ENCODE measurements at regions not wholly inside any gene's neighbourhood (a gene's known extent, or its start where the extent isn't known, plus 50 kb on each side); places are given as distances from the start of the nearest gene placed in this dataset.

DNA sequence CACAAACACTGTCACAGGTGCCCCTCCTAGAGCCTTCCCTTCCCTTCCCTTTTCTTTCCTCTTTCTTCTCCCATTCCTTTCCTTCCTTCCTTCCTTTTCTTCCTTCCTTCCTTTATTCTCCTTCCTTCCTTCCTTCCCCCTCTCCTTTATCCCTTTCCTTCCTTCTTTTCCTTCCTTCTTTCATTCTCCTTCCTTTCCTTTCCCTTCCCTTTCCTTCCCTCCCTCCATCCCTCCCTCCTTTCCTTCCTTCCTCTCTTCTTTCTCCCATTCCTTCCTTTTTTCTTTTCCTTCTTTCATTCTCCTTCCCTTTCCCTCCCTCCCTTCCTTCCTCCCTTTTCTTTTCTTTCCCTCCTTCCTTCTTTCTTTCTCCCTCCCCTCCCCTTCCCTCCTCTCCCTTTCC is 170.0 kb downstream of the ENGASE start:
- intact Hi-C loops (cut with micrococcal nuclease) = no loop called here
- Mint-ChIP-seq H3K36me3 (ENCODE audit: low read depth) (no peaks in the 10 kb centered on the region), H3K4me1 (ENCODE audit: low read depth) (no peaks in the 10 kb centered on the region), H3K9me3 (no peaks in the 10 kb centered on the region), H3K27ac (no peak overlapping the region), H3K4me3 (no peak overlapping the region), H3K27me3 (peaks cover 5% of the 10 kb centered on the region)
- DNase-seq (no peak), ATAC-seq (no peak)
- TF ChIP-seq, protein P1, sequence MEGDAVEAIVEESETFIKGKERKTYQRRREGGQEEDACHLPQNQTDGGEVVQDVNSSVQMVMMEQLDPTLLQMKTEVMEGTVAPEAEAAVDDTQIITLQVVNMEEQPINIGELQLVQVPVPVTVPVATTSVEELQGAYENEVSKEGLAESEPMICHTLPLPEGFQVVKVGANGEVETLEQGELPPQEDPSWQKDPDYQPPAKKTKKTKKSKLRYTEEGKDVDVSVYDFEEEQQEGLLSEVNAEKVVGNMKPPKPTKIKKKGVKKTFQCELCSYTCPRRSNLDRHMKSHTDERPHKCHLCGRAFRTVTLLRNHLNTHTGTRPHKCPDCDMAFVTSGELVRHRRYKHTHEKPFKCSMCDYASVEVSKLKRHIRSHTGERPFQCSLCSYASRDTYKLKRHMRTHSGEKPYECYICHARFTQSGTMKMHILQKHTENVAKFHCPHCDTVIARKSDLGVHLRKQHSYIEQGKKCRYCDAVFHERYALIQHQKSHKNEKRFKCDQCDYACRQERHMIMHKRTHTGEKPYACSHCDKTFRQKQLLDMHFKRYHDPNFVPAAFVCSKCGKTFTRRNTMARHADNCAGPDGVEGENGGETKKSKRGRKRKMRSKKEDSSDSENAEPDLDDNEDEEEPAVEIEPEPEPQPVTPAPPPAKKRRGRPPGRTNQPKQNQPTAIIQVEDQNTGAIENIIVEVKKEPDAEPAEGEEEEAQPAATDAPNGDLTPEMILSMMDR (IDR thresholded peaks at IDR 0.05) = no peak
- POLR2A ChIA-PET = no interaction called here
- CTCF ChIA-PET = no interaction called here

DNA sequence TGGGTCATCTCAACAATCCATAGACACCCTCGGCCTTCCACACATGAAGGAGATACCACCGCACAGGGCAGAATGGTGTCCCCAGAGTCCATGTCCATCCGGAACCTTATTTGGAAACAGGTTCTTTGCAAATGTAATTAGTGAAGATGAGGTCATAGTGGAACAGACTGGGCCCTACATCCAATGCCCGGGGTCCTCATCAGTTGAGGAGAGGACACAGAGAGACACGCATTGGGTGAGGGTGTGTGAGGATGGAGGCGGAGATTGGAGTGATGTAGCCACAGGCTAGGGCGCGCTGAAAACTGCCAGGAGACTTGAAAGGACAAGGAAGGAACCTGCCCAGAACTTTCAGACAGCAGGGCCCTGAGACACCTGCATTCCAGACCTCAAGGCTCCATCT is 169.4 kb downstream of the ENGASE start:
- ChIA-PET CTCF (no interaction called here), POLR2A (no interaction called here)
- Mint-ChIP-seq H3K36me3 (ENCODE audit: low read depth) (no peaks in the 10 kb centered on the region), H3K27ac (no peak overlapping the region), H3K4me3 (no peak overlapping the region), H3K4me1 (ENCODE audit: low read depth) (no peaks in the 10 kb centered on the region), H3K9me3 (no peaks in the 10 kb centered on the region), H3K27me3 (no peaks in the 10 kb centered on the region)
- no peak for ATAC-seq
- TF ChIP-seq, protein P1 (IDR thresholded peaks at IDR 0.05) = no peak
- no peak for DNase-seq
- intact Hi-C loops (cut with micrococcal nuclease) = no loop called here

DNA sequence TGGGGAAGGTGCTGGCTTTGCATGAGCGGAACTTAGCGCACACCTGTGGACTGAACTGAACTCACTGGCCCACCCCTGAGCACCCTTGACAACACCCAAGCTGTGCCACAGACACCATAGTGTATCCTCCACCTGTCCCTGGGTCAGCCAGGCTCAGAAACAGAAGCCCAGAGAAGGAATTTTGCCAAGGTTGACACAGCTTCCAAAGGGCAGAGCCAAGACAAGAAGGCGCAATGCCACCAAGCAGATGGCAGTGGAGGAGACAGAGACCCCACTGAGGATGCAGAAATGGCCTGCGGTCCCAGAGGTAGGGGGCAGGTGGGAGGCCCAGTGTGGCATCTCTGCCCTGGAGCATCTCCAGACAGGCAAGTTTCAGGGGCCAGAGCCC is 169.0 kb downstream of the ENGASE start:
- Mint-ChIP-seq H3K27me3 (no peaks in the 10 kb centered on the region), H3K4me1 (ENCODE audit: low read depth) (no peaks in the 10 kb centered on the region), H3K4me3 (no peak overlapping the region), H3K36me3 (ENCODE audit: low read depth) (no peaks in the 10 kb centered on the region), H3K9me3 (no peaks in the 10 kb centered on the region), H3K27ac (no peak overlapping the region)
- DNase-seq = no peak
- no peak for ATAC-seq
- TF ChIP-seq, protein P1 (IDR thresholded peaks at IDR 0.05) = no peak
- CTCF ChIA-PET = no interaction called here
- POLR2A ChIA-PET = no interaction called here
- intact Hi-C loops (cut with micrococcal nuclease) = no loop called here

DNA sequence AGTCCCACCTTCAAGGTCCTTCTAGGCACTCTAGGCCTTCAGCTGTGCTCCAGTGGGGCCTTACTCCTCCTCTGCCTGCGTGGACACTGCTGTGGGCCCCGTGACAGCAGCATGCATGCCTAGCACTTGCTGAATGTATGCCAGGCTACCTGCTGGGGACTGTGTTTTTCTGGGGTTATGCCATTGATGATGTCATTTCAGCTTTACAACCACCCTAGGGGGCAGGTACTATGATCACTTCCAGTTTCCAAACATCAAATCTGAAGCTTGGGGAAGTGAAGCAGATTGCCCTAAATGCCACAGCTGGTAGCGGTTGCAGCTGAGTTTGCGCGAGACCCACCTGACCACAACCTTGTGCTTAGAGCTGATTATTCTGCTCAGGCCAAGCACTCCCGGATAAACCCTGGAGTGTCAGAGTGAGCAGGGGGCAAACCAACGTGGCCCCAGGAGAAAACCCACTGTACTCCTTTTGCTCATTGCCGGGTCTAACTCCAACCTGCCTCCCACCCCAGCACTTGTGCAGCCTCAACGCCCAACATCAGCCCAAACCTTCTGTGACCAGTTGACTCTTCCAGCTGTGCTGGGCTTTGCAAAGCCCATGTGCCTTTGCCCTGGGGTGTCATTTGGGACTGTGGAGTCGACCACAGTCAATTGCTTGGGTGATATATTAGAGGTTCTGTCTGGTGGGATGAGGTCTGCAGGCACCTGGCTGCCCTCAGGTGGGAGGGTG is 168.4 kb downstream of the ENGASE start:
- Mint-ChIP-seq H3K27me3 (no peaks in the 10 kb centered on the region), H3K36me3 (ENCODE audit: low read depth) (no peaks in the 10 kb centered on the region), H3K4me1 (ENCODE audit: low read depth) (no peaks in the 10 kb centered on the region), H3K27ac (no peak overlapping the region), H3K4me3 (no peak overlapping the region), H3K9me3 (no peaks in the 10 kb centered on the region)
- ATAC-seq = peak; percentile 24
- intact Hi-C loops (cut with micrococcal nuclease) = no loop called here
- ChIA-PET POLR2A (no interaction called here), CTCF (no interaction called here)
- TF ChIP-seq, protein P1 (IDR thresholded peaks at IDR 0.05) = no peak
- no peak for DNase-seq

DNA sequence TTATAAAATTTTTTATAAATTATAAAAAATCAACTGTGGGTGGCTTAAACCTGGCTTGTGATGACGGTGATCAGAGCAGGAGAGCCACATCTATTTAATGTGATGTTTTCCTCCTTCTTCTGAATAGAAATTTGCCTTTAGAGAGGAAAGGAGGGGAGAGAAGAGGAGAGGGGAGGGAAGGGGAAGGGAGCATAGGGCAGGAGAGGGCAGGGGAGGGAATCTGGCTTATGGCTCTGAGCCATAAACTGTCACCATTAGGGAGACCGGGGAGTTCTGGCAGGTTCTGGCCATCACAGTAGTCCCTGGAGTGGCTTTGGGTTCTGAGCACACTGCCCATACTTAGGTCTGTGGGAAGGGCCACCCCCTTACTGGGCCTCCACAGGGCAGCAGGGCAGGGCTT is 167.8 kb downstream of the ENGASE start:
- Mint-ChIP-seq H3K4me1 (ENCODE audit: low read depth) (no peaks in the 10 kb centered on the region), H3K9me3 (no peaks in the 10 kb centered on the region), H3K27ac (no peak overlapping the region), H3K36me3 (ENCODE audit: low read depth) (no peaks in the 10 kb centered on the region), H3K4me3 (no peak overlapping the region), H3K27me3 (no peaks in the 10 kb centered on the region)
- ATAC-seq (no peak), DNase-seq (no peak)
- TF ChIP-seq, protein P1 (IDR thresholded peaks at IDR 0.05) = no peak
- POLR2A ChIA-PET = no interaction called here
- intact Hi-C loops (cut with micrococcal nuclease) = no loop called here
- CTCF ChIA-PET = interaction anchor here (0.9 kb wide), 1 partner anchor 150 kb away, joined by 3 read pairs; no protein-coding TSS in a partner anchor
